HG02678 (cell line): ENCODE measurements at regions not wholly inside any gene's neighbourhood (a gene's known extent, or its start where the extent isn't known, plus 50 kb on each side); places are given as distances from the start of the nearest gene placed in this dataset.

Experiments
- ATAC-seq: cut with Tn5 transposase; IDR thresholded peaks from one replicate; pipeline ENCODE4 v1.9.1; 2021; ENCODE audit warnings: mild to moderate bottlenecking, moderate library complexity; ENCODE audit not compliant: unreplicated experiment

DNA sequence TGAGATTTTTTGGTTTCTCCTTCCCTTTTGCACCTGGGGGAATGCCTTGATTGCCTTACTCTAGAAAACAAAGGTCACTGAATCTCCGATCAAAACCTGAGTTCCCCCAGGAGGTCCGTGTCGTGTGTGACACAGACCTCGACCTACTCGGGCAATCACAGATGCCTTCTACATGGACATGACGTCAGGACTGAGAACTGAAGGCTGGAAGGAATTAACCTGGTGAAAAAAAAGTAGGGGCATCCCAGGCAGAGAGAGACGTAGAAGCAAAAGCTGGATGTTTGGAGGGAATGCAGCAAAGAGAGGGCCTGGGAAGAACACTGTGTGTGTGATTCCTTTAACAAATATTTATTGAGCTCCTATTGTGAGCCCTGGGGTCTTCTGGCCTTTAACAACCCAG, 178.0 kb downstream of the PRDM2 start:
- ATAC-seq = no peak

DNA sequence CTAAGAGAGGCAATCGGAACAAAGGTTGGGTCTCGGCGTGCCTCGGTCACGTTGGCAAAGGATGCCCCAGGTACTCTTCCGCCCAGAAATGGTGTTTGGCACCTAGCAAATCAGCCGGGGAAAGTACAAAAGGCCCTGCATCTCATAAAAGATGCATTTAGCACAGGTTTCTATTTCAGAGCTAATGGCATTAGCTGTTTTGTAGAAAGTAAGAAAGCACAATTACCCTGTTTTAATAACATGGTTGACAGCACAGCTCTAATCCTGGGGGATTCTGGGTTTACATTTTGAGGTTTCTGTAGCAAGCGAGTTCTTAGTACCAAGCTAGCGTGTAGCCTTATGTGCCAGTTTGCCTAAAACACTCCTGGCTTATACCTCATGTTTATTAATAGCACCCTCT, 178.5 kb downstream of the PRDM2 start:
- ATAC-seq = no peak

DNA sequence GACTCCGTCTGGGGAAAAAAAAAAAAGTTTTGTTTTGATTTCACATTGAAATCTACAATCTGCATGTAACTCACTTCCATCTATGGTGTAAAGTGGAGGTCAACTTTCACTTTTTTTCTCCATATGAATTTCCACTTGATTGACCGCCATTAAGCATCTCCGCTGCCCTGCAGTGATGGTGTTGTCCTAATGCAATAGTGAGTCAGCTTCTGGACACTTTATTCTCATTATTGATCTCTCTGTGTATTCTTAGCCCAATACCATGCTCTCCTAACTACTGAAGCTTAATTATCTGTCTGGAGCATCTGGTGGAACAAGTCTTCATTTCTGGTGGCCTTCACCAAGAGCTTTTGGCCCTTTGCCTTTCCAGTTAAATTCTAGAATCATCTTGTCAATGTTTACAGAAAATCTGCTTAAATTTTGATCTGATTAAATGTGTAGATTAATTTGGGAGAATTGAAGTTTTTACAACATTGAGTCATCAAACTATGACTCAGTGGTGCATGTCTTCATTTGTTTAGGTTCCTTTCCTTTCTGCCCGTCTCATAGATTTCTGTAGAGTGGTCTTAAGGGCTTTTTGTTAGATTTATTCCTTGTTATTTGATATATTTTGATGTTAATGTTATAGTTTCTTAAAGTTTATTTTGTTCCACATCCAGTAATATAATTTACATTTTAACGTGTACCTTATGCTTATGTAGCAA, 181.5 kb downstream of the PRDM2 start:
- no peak for ATAC-seq

DNA sequence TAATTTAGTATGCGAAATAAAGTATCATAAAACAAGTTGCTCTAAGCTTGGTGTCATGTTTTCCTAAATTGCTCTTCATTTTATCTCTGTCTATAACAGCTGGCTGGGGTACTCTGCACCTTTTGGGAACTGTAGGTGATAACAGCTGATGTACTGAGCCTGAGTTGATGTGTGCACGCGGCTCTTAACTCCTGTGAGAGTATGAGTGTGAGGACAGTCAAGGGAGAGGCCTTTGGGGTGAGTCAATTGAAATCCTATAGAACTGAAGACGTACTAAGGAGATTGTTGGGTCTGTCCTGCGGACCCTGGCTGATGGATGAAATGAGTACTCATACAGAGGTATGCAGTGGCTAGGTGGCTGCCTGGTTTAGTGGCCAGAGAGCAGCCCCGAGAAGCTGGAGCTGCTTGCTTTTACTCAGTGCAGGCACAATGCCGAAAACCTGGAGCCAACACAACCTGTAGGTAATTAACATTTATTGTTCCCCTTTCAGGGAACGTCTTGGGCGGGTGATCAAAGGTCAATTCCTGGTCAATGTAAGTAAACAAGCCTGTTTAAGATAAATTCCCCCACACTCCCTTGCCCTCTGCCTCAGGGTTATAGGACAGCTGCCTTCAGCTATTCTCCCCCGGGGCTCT, 188.5 kb downstream of the PRDM2 start:
- ATAC-seq = no peak

DNA sequence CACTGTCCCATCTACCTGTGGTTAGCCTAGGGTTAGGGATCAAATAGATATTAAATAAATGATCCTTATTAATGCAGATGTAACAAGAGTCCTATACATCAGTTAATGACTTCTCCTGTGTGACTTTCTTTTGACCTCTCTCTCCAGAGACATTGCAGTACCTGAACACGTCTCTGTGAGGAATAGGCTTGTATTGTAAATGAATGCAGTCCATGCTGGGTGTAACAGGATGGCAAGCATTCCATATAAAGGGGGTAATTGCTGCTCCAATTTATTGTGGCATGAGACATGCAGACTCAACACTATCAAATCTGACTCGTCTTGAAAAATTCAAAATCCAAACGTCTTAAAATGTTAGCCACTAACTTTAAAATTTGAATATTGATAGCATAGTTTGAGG, 189.5 kb downstream of the PRDM2 start:
- ATAC-seq = no peak

DNA sequence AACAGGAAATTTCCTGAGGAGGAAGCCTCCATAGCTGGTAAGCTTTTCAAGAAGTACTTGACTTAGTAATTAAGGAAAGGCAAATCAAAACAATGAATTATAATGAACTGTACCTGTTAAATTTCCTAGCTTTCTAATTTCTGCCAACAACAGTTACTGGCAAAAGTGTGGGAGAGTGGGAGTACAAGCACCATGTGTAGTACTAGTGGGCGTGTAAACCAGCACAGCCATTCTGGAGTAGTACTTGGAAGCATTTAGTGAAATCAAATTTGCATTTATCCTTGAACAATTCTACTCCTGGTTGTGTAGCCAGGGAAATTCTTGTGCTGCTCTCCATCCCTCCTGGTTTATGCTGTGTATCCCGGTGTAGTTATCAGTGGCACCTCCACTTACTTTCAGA, 190.8 kb downstream of the PRDM2 start:
- no peak for ATAC-seq

DNA sequence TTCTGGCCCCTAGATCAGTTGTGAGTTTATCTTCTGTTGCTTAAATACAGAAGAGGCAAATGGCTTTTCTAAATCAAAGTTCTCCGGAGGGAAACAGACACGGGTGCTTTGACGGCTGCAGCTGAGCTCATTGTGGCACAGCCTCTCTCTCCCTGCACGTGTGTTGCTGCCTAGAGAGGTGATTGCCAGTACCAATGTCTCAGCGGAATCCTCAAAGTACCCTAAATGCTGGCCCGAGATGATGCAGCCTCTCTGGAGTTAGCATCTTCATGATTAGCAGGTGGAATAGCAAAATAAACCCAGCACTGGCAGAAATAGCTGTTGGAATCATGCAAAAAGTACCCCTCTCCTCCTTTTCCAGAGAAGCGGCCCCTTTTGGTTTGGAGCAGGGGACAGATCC, 192.2 kb downstream of the PRDM2 start:
- ATAC-seq = no peak

DNA sequence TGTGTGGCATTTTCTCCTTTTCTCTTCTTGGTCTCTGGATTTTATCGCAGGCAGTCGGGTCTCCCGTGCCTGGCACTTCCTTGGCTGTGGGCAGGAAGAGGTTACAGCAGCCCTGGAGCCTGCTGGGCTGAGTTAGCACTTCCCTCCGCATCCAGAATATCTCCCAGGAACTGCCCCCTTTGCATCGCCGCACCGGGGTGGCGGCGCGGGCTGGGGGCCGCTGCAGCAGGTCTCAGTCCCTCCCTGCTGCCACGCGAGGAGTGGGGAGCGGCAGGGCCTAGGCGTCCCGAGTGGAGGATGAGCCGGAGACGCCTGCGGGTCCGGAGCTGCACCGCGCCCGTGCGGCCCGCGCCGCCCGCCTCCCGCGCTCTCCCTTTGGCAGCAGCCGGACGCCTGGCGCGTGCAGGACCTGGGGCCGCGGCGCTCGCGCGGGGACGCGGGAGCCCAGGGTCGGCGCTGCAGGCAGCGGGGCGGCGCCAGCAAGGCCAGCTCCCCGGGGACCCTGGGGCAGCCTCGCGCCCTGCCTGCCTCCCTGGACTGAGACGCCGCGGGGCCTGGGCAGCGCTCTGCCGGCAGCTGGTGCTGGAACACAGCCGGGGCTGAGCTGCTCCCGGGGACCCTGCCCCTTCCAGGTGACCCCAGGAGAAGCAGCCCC, 192.8 kb downstream of the PRDM2 start:
- ATAC-seq = no peak

DNA sequence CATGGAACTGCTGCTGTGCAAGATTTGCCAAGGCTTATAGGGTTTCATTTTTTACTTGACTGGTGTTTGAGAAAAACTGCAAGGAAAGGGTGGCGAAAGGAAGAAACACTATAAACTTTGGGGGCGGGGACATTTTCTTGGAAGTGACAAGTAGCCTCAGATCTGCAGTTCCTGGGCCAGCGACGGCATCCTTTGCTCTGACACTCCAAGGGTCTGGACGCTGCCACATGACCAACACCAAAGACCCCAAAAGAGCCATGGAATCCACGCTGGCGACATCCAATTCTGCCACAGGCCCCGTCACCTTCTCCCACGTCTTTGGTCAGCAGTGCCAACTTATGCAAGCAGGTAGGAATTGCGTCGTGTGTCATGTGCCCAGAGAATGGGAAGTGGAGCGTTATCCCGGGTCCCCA, 193.4 kb downstream of the PRDM2 start:
- ATAC-seq = no peak

DNA sequence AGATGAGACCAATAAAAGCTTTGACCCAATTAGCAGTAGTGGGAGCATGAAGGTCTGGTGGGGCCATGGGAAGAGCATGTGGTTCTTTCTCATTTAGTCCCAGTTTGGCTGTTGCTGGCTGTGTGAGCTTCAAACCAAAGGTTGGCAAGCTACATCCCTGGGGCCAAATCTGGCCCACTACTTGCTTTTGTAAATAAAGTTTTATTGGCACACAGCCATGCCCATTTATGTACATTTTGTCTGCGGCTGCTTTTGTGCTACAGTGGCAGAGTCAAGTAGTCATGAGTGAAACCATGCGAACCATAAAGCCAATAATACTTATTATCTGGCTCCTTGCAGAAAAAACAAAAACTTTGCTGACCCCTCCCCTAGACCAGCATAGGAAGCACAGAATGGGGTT, 196.9 kb downstream of the PRDM2 start:
- no peak for ATAC-seq

DNA sequence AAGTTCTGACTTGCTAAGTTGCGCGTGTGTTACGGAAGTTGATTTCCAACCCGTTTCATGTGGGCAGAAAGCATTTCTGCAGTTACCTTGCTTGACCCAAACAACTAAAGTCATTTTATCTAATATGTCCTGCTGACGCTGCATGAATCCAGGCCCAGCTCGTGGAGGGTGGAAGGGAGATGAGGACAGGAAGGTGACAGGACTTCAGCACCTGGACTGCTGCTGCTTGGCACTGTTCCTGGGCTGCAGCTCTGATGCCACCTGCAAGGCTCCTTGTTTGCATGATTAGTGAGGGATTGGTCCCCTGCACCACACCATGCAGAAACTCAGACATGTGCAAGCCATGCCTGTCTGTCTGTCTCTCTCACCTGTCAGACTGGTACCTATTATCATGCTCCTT, 198.4 kb downstream of the PRDM2 start:
- ATAC-seq = no peak

DNA sequence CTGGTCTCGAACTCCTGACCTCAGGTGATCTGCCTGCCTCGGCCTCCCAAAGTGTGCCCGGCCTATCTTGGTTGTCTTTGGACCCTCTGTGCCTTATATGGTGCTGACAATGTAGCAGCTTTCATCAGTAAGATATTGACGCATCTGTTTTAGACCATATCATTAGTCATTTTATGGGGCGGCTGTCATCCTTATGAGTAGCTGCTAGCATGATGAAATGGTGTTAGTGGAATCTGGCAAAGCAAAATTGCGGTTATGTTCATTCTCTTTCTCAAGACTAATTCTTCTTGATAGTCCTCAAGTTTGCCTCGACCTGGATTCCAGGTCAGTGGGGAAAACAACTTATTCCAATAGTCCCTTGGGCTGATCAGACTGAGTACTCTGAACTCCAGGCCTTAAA, 199.9 kb downstream of the PRDM2 start:
- ATAC-seq = no peak

DNA sequence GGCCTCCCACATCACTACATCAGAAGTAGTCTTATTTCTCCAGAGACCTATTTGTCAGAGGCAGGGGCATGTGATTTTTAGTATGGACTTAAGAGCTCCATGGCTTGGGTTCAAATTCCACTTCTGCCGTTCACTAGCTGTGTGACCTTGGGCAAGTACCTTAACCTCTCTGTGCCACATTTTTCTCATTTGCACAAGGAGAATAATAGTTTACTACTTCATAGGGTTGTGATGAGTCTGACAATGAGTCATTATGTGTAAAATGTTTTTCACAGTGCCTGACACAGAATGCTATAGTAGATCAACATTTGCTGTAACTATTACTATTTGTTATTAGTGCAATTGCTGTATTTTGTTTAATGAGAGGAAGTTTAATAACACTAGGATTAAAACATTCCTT, 200.6 kb downstream of the PRDM2 start:
- no peak for ATAC-seq

DNA sequence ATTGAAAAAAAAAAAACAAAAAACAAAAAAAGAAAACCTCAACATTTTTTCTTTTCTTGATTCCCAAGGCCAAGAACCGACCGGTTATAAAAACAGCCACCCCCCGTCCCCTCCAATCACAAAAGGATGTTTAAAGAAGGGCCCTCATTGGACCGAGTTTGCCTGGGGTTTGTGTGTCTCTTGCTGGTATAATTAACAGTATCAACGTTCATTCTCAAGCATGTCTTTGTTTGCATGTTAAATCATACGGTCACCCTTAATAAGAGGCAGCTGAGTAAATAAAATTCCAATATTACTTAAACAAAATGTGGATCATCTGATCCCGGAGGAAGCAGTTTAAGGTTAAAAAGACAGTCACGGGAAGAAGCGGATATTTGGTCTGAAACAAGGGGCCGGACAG, 201.1 kb downstream of the PRDM2 start:
- ATAC-seq = no peak

DNA sequence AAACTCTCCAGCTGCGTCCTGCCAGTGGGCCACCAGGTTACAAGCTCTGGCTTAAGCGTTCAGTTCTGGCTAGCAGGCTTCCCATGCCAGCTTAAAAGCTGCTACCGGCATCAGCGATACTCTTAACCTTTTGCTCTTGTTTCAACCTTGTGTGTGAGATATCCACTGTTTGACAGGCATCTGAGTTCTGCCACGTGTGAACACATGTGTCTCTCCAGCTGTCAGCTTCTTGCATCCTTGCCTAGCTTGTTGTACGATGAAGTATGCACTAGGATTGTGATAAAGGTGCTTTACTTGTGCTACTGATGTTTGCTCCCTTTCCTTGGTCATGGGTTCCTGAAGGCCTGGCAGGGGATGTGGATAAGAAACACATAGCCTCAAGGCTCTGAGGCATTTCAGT, 201.6 kb downstream of the PRDM2 start:
- no peak for ATAC-seq

DNA sequence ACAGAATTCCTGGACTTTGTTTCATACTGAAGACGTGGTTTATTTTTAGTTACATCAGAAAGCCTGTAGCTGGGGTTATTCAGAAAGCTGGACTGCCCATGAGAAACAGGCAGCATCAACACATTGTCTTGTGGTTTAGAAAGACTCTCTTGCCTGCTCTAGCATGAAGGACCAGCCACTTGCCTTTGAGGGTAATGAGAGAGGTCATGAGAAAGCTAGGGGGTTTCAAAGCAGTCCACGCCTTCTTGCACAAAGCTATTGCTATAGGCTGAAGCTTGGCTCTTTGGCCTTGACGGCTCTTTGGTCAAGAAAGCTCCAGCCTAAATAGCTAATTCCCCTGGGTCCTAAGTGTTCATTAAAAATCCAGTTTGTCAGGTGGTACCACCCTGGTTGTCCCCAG, 208.1 kb downstream of the PRDM2 start:
- no peak for ATAC-seq

DNA sequence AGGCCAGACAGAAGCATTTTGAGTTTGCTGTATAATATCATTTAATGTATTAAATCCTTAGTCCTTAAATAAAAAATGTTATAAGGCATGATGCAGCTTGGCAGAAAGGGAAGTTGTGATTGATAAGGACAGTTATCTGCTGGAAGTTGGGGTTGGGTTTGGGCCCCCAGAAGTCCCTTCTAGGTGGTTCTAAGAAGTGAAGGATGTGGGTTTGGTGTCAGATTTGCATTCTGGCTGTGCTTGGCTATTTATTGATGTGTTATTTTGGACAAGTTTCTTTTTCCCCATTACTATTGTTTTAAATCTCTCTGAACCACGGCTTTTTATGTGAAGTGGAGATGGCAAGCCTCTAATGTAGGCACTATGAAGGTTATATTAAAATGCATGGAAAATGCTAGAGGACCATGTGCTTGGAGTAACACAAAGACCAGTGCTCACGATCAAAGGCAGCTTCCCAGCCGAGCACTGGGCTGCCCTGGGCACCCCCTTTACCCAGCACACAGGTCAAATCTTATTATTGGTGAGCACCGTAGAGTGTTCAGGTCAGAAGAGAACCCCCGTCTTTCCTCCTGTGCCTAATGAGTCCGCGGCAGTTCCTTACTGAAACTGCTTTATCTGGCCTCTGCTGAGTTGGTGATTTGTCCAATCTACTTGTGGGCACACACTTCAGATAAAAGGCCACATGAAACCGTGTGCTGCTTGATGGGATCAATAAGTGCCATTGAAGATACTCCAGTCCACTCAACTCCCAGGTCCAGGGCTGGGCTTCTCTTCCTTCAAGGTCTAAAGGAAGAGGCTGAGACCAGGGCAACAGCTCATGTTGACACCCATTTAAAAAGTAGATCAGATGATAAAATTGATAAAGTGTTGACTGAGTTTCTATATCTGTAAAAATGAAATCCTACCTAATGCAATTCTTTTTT, 212.0 kb downstream of the PRDM2 start:
- no peak for ATAC-seq

DNA sequence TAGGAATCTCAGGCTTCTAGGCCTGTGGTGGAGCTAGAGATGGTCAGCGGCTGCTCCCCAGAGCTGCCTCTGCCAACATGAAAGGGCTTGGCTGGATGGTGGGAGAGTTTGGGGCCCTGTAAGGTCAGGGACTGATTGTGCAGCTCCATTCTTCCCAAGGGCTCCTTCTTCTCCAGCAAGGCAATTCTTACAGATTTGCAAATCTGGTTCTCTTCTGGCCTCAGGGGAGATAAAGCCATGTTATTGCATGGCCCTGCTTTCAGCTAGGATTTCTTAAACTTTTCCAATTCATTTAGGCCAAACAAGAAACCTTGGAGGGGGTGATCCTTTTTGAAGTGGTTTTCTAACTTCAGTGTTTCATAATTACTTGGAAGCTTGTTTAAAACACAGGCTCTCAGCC, 213.4 kb downstream of the PRDM2 start:
- no peak for ATAC-seq

DNA sequence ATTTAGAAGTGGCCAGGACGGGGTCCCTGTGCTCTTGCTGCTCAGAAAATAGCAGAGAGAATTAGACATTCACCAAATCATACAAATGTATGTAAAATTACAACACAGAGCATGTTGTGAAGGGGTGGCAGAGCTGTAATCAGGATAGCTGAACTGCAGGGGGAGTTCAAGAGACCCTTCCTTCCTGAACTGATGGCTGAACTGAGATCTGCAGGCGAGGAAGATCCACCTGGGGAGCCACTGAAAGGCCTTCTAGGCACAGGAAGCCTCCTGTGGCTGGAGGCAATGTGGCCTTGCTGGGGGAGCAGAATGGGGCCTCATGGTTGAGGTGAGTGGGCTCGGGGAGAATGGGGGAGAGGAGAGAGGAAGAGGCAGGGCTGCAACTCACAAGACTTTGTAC, 216.5 kb downstream of the PRDM2 start:
- ATAC-seq = no peak

DNA sequence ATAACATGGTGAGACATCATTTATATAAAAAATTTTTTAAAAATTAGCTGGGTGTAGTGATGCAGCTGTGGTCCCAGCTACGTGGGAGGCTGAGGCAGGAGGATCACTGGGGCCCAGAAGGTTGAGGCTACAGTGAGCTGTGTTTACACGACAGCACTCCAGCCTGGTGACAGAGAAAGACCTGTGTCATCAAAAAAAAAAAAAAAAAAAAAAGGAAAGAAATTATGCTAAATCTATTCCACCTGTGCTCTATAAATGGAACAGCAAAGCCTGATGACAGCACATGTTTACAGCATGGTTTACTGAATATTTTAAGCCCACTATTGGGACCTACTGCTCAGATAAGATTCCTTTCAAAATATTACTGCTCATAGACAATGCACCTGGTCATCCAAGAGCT, 217.6 kb downstream of the PRDM2 start:
- ATAC-seq = no peak

DNA sequence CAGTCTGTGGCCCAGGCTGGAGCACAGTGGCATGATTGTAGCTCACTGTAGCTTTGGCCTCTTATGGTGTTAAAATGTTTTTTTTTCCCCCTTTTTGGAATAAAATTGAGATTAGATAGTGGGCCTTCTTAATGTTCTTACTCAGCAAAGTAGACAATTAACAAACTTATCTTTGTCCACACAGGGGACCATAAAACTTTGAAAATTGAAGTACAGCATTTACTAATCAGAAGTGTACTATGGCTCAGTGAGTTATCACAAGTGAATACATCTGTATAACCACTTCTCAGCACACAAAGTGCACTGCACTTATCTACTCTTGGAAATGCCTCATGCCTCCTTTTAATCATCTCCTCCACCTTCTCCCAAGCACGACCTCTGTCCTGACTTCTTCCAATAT, 218.9 kb downstream of the PRDM2 start:
- no peak for ATAC-seq
